Suprapubic skin (tissue), 4 donors: ENCODE measurements at regions not wholly inside any gene's neighbourhood (a gene's known extent, or its start where the extent isn't known, plus 50 kb on each side); places are given as distances from the start of the nearest gene placed in this dataset.

Experiments
- EP300 ChIP-seq: sonication (generic); formaldehyde crosslinking; IDR thresholded peaks from one replicate; pipeline ENCODE4 v1.6.1; 2017; ENCODE audit warnings: antibody characterized with exemption
- POLR2A ChIP-seq, 2 donors: fragments of 450-650 bp; IDR thresholded peaks; one replicate each; pipeline ENCODE4 v1.6.1; 2017; ENCODE audit warnings: antibody characterized with exemption in 2 of 2, mild to moderate bottlenecking in 2 of 2, moderate library complexity in 2 of 2
- POLR2AphosphoS5 ChIP-seq, 3 donors: sonication (generic); formaldehyde crosslinking; IDR thresholded peaks; one replicate each; pipeline ENCODE4 v1.6.1; 2017; ENCODE audit warnings: antibody characterized with exemption in 3 of 3
- TF ChIP-seq, protein P1 (sequence below), 2 donors: fragments of 200-600 bp in 1 of 2; fragments of 450-650 bp in 1 of 2; sonication (generic) in 1 of 2; IDR thresholded peaks; one replicate each; pipeline ENCODE4 v1.5.1; 2016 to 2019; ENCODE audit warnings: antibody characterized with exemption in 2 of 2, mild to moderate bottlenecking in 1 of 2, moderate library complexity in 1 of 2

GRCh38 chr11:46216765-46217089 lies 60.7 kb upstream of the CREB3L1 start:
- TF ChIP-seq, protein P1, sequence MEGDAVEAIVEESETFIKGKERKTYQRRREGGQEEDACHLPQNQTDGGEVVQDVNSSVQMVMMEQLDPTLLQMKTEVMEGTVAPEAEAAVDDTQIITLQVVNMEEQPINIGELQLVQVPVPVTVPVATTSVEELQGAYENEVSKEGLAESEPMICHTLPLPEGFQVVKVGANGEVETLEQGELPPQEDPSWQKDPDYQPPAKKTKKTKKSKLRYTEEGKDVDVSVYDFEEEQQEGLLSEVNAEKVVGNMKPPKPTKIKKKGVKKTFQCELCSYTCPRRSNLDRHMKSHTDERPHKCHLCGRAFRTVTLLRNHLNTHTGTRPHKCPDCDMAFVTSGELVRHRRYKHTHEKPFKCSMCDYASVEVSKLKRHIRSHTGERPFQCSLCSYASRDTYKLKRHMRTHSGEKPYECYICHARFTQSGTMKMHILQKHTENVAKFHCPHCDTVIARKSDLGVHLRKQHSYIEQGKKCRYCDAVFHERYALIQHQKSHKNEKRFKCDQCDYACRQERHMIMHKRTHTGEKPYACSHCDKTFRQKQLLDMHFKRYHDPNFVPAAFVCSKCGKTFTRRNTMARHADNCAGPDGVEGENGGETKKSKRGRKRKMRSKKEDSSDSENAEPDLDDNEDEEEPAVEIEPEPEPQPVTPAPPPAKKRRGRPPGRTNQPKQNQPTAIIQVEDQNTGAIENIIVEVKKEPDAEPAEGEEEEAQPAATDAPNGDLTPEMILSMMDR (IDR thresholded peaks at IDR 0.05): no peak
- TF ChIP-seq POLR2A (IDR thresholded peaks at IDR 0.05): no peak
- TF ChIP-seq EP300: no peak
- TF ChIP-seq POLR2AphosphoS5 (IDR thresholded peaks at IDR 0.05): no peak
